ENCODE measurements at regions not wholly inside any gene's neighbourhood (a gene's known extent, or its start where the extent isn't known, plus 50 kb on each side); places are given as distances from the start of the nearest gene placed in this dataset.

DNA sequence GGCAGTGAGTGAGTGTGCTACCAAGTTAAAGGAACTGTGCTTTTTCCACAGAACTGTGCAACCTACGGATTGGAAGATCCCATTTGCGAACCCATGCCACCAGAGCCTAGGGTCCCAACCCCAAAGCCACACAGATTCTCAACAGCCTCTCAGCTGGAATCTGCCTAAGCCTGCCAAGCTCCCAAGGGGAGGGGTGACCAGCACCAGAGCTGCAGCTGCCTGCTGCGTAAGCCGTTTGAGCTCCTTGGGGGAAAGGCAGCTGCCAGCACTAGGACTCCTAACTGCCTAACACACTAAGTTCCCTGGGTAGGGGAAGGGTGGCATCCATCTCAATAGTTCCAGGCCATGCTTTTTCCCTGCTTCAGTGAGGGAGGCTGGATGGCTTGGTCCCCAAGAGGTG is 738.1 kb upstream of the PRKX start (continued):
- TF ChIP-seq ZNF331 (CRISPR knock-in tag; IDR thresholded peaks at IDR 0.05; ENCODE audit: low read depth), result no peak
- no peak for TF ChIP-seq EZH2phosphoT487 (IDR thresholded peaks at IDR 0.05; ENCODE audit: unreplicated experiment)
- no peak for TF ChIP-seq CREB1 (CRISPR knock-in tag; IDR thresholded peaks at IDR 0.05; ENCODE audit: low read depth)
- no peak for TF ChIP-seq EZH2 (IDR thresholded peaks at IDR 0.05; ENCODE audit: low read depth, unreplicated experiment)
- TF ChIP-seq, protein P1, sequence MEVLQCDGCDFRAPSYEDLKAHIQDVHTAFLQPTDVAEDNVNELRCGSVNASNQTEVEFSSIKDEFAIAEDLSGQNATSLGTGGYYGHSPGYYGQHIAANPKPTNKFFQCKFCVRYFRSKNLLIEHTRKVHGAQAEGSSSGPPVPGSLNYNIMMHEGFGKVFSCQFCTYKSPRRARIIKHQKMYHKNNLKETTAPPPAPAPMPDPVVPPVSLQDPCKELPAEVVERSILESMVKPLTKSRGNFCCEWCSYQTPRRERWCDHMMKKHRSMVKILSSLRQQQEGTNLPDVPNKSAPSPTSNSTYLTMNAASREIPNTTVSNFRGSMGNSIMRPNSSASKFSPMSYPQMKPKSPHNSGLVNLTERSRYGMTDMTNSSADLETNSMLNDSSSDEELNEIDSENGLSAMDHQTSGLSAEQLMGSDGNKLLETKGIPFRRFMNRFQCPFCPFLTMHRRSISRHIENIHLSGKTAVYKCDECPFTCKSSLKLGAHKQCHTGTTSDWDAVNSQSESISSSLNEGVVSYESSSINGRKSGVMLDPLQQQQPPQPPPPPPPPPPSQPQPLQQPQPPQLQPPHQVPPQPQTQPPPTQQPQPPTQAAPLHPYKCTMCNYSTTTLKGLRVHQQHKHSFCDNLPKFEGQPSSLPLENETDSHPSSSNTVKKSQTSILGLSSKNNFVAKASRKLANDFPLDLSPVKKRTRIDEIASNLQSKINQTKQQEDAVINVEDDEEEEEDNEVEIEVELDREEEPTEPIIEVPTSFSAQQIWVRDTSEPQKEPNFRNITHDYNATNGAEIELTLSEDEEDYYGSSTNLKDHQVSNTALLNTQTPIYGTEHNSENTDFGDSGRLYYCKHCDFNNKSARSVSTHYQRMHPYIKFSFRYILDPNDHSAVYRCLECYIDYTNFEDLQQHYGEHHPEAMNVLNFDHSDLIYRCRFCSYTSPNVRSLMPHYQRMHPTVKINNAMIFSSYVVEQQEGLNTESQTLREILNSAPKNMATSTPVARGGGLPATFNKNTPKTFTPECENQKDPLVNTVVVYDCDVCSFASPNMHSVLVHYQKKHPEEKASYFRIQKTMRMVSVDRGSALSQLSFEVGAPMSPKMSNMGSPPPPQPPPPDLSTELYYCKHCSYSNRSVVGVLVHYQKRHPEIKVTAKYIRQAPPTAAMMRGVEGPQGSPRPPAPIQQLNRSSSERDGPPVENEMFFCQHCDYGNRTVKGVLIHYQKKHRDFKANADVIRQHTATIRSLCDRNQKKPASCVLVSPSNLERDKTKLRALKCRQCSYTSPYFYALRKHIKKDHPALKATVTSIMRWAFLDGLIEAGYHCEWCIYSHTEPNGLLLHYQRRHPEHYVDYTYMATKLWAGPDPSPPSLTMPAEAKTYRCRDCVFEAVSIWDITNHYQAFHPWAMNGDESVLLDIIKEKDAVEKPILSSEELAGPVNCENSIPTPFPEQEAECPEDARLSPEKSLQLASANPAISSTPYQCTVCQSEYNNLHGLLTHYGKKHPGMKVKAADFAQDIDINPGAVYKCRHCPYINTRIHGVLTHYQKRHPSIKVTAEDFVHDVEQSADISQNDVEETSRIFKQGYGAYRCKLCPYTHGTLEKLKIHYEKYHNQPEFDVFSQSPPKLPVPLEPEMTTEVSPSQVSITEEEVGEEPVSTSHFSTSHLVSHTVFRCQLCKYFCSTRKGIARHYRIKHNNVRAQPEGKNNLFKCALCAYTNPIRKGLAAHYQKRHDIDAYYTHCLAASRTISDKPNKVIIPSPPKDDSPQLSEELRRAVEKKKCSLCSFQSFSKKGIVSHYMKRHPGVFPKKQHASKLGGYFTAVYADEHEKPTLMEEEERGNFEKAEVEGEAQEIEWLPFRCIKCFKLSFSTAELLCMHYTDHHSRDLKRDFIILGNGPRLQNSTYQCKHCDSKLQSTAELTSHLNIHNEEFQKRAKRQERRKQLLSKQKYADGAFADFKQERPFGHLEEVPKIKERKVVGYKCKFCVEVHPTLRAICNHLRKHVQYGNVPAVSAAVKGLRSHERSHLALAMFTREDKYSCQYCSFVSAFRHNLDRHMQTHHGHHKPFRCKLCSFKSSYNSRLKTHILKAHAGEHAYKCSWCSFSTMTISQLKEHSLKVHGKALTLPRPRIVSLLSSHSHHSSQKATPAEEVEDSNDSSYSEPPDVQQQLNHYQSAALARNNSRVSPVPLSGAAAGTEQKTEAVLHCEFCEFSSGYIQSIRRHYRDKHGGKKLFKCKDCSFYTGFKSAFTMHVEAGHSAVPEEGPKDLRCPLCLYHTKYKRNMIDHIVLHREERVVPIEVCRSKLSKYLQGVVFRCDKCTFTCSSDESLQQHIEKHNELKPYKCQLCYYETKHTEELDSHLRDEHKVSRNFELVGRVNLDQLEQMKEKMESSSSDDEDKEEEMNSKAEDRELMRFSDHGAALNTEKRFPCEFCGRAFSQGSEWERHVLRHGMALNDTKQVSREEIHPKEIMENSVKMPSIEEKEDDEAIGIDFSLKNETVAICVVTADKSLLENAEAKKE (CRISPR knock-in tag; IDR thresholded peaks at IDR 0.05), result no peak

DNA sequence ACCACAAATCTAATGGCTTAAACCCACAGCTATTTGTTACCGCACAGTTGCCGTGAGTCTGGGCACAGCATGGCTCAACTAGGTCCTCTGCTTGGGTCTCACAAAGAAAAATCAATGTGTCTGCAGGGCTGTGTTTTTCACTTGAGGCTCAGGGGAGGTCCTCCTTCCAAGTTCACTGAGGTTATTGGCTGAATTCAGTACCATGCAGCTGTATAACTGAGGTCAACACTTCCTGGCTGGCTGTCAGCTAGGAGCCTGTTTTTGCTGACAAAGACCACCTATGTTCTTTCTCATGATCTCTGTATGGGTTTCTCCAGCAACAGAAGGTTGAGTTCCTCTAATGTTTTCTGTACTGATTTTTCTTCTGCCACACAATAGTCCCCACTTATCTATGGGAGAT is 736.7 kb upstream of the PRKX start:
- Histone ChIP-seq H3K4me2 (no peak overlapping the region), H3K36me3 (ENCODE audit: insufficient read depth) (no peaks in the 10 kb centered on the region), H3K79me2 (replicated peaks; ENCODE audit: insufficient read depth) (no peaks in the 10 kb centered on the region), H3K27ac (ENCODE audit: low read depth) (no peak overlapping the region), H3K4me1 (ENCODE audit: insufficient read depth) (no peaks in the 10 kb centered on the region), H3K4me3 (no peak overlapping the region), H3F3A (replicated peaks; ENCODE audit: low read depth) (no peaks in the 10 kb centered on the region), H3K9me2 (ENCODE audit: insufficient read depth) (no peaks in the 10 kb centered on the region), H3K27me3 (ENCODE audit: insufficient read depth) (no peaks in the 10 kb centered on the region), H4K20me1 (replicated peaks; ENCODE audit: insufficient read depth) (no peaks in the 10 kb centered on the region), H2AFZ (no peak overlapping the region)
- peaks cover 6% of the 10 kb centered on the region; the same call in 2 of the 3 replicates for H3K4me1 Mint-ChIP-seq
- ATAC-seq (no peak), DNase-seq (ENCODE audit: low spot score) (no peak)
- peaks cover 22% of the 10 kb centered on the region; the same call in 2 of the 3 replicates for H3K36me3 Mint-ChIP-seq (ENCODE audit: low read depth)
- no peak overlapping the region for H3K4me3 Mint-ChIP-seq
- no peak overlapping the region for H3K27ac Mint-ChIP-seq
- peaks cover 17% of the 10 kb centered on the region for H3K9me3 Mint-ChIP-seq
- no peaks in the 10 kb centered on the region for H3K27me3 Mint-ChIP-seq (ENCODE audit: insufficient read depth, low read depth, poor library complexity)
- TF ChIP-seq, protein P1 (CRISPR knock-in tag; IDR thresholded peaks at IDR 0.05), result no peak
- TF ChIP-seq, protein P2, sequence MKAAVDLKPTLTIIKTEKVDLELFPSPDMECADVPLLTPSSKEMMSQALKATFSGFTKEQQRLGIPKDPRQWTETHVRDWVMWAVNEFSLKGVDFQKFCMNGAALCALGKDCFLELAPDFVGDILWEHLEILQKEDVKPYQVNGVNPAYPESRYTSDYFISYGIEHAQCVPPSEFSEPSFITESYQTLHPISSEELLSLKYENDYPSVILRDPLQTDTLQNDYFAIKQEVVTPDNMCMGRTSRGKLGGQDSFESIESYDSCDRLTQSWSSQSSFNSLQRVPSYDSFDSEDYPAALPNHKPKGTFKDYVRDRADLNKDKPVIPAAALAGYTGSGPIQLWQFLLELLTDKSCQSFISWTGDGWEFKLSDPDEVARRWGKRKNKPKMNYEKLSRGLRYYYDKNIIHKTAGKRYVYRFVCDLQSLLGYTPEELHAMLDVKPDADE (IDR thresholded peaks at IDR 0.05), result no peak
